Esophagus squamous epithelium (tissue), 4 donors: ENCODE measurements at regions not wholly inside any gene's neighbourhood (a gene's known extent, or its start where the extent isn't known, plus 50 kb on each side); places are given as distances from the start of the nearest gene placed in this dataset.

ENCODE experiments used
- POLR2A ChIP-seq, 4 donors: fragments of 450-650 bp; IDR thresholded peaks; one replicate each; pipeline ENCODE4 v1.6.1; 2017; ENCODE audit warnings: antibody characterized with exemption in 4 of 4, mild to moderate bottlenecking in 4 of 4, moderate library complexity in 3 of 4
- TF ChIP-seq, protein P1 (sequence below), 6 experiments: fragments of 450-650 bp in 4 of 6; fragments of 200-600 bp in 2 of 6; sonication (generic) in 2 of 6; IDR thresholded peaks; one replicate each; pipeline ENCODE4 v1.5.1; 2016 to 2019; ENCODE audit warnings: antibody characterized with exemption in 6 of 6, mild to moderate bottlenecking in 4 of 6, moderate library complexity in 4 of 6

DNA sequence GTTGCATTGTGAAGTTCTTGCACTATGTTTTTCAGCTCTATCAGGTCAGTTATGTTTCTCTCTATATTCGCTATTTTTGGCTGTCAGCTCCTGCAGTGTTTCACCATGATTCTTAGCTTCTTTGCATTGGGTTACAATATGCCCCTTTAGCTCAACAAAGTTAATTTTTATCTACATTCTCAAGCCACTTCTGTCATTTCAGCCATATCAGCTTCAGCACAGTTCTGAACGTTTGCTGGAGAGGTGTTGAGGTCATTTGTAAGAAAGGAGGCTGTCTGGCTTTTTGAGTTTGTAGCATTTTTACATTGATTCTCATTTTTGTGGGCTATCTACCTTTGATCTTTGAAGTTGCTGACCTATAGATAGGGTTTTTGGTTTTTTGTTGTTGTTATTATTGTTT lies 573.2 kb upstream of the RGS18 start:
- TF ChIP-seq, protein P1, sequence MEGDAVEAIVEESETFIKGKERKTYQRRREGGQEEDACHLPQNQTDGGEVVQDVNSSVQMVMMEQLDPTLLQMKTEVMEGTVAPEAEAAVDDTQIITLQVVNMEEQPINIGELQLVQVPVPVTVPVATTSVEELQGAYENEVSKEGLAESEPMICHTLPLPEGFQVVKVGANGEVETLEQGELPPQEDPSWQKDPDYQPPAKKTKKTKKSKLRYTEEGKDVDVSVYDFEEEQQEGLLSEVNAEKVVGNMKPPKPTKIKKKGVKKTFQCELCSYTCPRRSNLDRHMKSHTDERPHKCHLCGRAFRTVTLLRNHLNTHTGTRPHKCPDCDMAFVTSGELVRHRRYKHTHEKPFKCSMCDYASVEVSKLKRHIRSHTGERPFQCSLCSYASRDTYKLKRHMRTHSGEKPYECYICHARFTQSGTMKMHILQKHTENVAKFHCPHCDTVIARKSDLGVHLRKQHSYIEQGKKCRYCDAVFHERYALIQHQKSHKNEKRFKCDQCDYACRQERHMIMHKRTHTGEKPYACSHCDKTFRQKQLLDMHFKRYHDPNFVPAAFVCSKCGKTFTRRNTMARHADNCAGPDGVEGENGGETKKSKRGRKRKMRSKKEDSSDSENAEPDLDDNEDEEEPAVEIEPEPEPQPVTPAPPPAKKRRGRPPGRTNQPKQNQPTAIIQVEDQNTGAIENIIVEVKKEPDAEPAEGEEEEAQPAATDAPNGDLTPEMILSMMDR (IDR thresholded peaks at IDR 0.05), result no peak
- no peak for TF ChIP-seq POLR2A (IDR thresholded peaks at IDR 0.05)
